ENCODE measurements at regions not wholly inside any gene's neighbourhood (a gene's known extent, or its start where the extent isn't known, plus 50 kb on each side); places are given as distances from the start of the nearest gene placed in this dataset.

- DNase-seq (ENCODE audit: low read depth in 2 of 2) = no peak
These were observed 1183.6 kb downstream of the BRD1 start for GRCh38 chr22:48644108-48644507.

GRCh38 chr22:48643066-48643731 is 1184.5 kb downstream of the BRD1 start:
- no peak for DNase-seq (ENCODE audit: low read depth in 2 of 2)

- DNase-seq (ENCODE audit: low read depth in 2 of 2) = no peak
These were observed 1185.1 kb downstream of the BRD1 start for GRCh38 chr22:48642550-48642949.

- no peak for DNase-seq (ENCODE audit: low read depth in 2 of 2)
These were observed 1185.7 kb downstream of the BRD1 start for GRCh38 chr22:48641906-48642475.

DNA sequence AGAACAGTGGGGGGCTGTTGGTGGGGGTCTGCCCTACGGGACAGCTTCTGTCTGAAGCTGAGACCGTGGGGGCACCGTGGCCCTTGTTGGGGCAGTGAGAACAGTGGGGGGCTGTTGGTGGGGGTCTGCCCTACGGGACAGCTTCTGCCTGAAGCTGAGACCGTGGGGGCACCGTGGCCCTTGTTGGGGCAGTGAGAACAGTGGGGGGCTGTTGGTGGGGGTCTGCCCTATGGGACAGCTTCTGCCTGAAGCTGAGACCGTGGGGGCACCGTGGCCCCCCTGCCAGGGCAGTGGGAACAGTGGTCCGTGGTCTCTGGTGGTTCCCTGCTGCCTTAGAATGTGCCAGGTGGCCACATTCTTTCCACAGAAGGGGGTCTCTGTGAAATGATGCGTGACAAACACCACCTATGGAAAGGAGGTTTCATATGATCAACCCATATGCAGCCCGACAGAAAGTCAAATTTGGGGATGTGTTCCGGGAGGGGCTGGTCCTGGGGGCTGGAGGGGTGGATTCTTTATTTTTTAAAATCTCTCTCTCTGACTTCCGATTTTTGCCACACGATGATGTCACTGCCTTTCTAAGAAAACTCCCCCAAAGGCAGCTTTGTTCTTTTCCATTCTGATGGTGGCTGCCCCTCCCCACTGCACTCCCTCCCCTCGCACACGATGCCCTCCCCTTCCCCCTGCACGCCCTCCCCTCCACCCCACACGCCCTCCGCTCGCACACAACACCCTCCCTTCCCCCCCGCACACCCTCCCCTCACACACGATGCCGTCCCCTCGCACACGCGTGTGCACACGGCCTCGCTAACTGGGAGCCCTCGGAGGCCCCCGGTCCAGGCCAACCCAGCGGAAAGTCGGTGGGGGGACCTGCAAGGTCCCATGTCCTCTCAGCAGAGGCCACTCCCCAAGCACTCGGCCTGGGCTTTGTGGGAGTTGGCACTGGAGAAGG is 1186.5 kb downstream of the BRD1 start:
- no peak for DNase-seq (ENCODE audit: low read depth in 2 of 2)

- DNase-seq (ENCODE audit: low read depth in 2 of 2) = no peak
These were observed 1187.6 kb downstream of the BRD1 start for GRCh38 chr22:48639896-48640748.

- DNase-seq (ENCODE audit: low read depth in 2 of 2) = no peak
These were observed 1188.5 kb downstream of the BRD1 start for GRCh38 chr22:48639021-48639795.

GRCh38 chr22:48637231-48637630 is 1190.4 kb downstream of the BRD1 start:
- no peak for DNase-seq (ENCODE audit: low read depth in 2 of 2)

DNA sequence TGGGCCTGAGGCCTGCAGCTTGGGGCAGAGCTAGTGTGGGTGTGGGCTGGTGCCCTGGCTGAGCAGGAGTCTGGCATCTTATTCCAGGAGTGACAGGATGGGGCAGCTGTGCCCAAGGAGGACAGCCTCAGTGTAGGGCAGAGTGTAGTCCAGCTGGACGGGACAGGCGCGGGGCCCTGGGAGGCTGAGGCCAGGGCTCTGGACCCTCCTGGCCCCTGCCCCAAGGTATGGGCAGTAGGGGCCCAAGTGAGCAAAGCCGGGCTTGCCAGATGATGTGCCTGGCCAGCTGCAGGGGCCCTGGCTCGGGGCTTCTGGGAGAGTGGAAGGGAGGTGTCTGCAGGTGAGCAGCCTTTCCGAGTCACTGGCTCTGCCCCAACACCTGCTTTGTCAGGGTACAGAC is 1190.9 kb downstream of the BRD1 start:
- no peak for DNase-seq (ENCODE audit: low read depth in 2 of 2)

GRCh38 chr22:48635816-48636215 is 1191.9 kb downstream of the BRD1 start:
- DNase-seq (ENCODE audit: low read depth in 2 of 2) = no peak

- DNase-seq (ENCODE audit: low read depth in 2 of 2) = no peak
These were observed 1192.6 kb downstream of the BRD1 start for GRCh38 chr22:48635031-48635430.

GRCh38 chr22:48633996-48634836 is 1193.5 kb downstream of the BRD1 start:
- DNase-seq (ENCODE audit: low read depth in 2 of 2) = no peak

GRCh38 chr22:48632646-48633246 is 1194.9 kb downstream of the BRD1 start:
- no peak for DNase-seq (ENCODE audit: low read depth in 2 of 2)

DNA sequence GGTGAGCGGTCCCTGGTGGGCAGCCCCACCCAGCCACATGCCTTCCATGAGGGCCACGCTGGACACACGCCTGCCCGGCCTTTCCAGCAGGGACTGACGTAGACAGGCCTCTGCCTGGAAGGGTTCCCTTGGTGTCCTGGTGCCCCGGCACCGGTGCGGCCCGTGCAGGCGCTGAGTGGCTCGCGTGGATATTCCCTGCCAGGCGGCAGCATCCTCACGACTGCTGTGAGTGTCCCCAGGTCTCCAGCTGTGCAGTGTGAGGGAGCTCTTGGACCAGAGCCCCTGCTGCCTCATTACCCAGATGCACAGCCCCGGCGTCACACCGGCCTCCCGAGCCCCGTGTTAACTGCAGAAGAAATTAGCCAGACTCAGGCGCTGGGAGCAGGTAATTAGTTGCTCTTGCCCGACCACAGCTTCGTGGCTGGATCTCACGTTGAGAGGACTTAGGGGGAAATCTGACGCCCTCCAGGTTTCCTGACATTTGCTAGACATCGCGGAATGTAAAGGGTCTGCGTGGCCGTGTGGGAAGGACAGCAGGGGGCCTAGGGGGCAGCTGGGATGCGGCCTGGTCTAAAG is 1196.3 kb downstream of the BRD1 start:
- DNase-seq (ENCODE audit: low read depth in 2 of 2) = no peak

- DNase-seq (ENCODE audit: low read depth in 2 of 2) = no peak
These were observed 1196.8 kb downstream of the BRD1 start for GRCh38 chr22:48630848-48631247.

DNA sequence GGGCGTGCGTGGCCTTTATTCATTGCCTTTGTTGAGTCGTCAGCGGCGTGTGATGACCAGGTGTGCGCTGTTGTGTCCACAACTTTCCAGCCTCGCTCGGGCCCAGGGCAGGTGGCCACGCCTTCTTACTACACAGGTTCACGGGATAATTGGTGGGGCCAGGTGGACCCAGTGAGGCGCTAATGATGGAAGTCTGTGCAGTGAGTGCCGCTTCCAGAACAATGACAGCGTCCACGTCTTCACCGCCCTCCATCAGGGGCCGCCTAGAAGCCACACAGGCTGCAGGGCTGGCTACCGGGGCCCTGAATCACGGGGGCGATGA is 1197.3 kb downstream of the BRD1 start:
- no peak for DNase-seq (ENCODE audit: low read depth in 2 of 2)

DNA sequence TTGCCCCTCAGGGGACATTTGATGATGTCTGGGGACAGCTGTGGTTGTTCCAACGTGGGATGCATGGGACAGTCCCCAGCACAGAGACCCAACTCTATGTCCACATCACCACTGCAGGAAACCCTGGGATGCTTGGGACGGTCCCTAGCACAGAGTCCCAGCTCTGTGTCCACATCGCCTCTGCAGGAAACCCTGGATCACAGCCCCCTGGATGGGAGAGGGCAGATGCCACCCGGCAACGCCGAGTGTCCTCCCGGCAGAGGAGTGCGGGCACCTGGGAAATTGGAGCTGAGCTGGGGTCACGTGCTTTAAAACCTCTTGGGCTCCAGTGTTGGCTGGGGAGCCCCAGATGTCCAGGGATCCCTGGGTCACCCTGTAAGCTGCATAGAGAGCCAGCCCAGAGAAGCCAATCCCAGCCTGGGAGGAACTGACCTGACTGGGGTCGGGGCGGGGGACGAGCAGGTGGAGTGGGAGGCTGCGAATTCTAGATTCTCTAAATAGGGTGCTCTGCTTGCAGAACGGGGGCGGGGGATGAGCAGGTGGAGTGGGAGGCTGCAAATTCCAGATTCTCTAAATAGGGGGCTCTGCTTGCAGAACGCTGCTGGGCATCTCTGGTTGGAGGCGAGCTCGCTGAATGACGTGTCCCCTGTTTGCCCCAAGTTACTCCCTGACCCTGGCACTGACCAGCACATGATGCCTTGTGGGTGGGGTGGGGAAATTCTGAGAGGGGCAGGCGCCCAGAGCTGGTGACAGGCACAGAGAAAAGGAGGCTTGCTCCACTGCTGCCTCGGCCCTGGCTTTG is 1197.8 kb downstream of the BRD1 start:
- no peak for DNase-seq (ENCODE audit: low read depth in 2 of 2)

DNA sequence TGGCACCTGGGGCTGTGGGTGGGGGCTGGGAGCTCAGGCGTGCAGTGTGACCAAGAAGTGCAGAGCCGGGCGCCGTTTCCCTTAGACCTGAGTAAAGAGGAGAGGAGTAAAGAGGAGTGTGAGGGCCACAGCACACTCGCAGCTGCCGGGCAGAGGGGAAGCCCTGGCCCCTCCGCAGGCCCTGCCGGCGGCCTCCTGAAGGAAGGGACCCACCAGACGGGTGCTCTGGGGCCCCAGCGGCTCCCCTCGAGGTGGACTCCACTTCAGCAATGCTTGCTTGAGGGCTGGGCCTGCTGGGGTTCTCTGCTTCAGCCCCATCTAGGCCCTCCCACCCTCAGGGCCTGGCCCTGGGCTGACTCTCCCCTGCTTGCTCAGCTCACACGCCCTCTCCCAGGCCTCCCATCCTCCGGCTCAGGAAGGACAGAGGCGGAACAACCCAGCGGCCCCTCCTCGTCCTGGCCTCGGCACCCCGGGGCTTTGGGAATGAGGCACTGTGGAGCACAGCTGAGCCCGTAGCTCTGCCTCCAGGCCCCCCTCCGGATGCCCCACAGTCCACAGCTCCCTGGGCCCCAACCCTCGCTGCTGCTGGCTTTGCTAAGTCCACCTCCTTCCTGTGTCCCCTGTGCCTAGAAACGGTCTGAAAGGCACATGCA is 1198.7 kb downstream of the BRD1 start:
- no peak for DNase-seq (ENCODE audit: low read depth in 2 of 2)

All from dermis microvascular lymphatic vessel endothelial cell (primary cell).